ENCODE measurements at regions not wholly inside any gene's neighbourhood (a gene's known extent, or its start where the extent isn't known, plus 50 kb on each side); places are given as distances from the start of the nearest gene placed in this dataset.

DNA sequence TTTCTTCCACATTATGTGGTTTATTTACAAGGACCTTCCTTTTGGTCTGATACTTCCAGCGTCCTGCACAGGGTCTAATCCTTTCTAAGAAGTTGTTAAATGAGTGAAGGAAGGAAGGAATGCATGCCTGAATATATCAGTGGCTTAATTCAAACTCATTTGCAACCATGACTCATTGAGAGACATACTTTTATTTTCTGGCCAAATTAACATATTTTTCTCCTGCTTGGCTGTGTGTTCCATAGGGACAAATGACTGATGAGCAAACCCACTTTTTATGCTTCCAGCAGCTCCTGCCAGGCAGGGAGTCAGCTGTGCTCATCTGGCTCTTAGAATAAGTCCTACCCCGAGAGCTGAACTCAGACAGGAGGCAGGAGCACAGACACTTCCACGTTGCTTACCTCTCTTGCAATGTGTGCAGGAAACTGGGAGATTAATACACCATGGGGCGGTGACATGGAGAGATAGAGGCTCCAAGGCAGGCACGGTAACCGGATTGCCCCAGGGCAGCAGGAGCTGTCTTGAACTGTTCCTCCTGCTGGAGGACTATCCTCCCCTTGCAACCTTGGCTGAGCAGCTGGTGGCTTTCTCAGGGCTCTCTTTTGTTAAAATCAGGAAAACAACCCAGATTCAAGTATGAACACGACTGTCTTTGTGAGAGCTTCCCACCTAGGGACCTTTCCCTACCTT is 667.5 kb upstream of the HS6ST1 start:
- no peaks in the 10 kb centered on the region; the same call in 1 of the 2 replicates for H3K9me3 ChIP-seq (ENCODE audit: control insufficient read depth, insufficient read depth, low read length)
- no peak overlapping the region for H3K4me3 ChIP-seq (ENCODE audit: low read depth, low read length)
- CTCF ChIA-PET: no interaction called here

DNA sequence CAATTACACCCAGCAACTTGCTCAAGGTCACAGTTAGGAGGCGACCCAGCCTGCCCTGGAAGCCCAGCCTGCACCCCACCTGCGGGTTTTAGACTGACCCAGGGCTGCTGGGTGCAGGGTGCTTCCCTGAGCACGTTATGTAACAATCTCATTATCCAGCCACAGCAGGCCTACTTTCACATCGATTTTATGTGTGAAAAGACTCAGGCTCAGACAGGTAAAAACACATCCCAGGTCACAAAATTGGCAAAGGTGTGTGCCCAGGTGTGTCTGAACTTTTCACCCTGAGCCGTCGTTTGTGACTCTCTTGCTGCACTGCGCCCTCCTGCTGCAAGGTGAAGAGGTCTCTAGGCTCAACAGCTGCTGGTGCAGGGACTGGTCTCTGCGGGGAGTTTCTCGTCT is 668.2 kb upstream of the HS6ST1 start:
- no peaks in the 10 kb centered on the region for H3K27me3 ChIP-seq (ENCODE audit: control insufficient read depth, insufficient read depth, low read length)
- CTCF ChIA-PET: no interaction called here
- no peak for DNase-seq (ENCODE audit: low read depth, low spot score)
- H3K9me3 ChIP-seq (ENCODE audit: control insufficient read depth, insufficient read depth, low read length): no peaks in the 10 kb centered on the region; the same call in 1 of the 2 replicates
- TF ChIP-seq, protein P1, sequence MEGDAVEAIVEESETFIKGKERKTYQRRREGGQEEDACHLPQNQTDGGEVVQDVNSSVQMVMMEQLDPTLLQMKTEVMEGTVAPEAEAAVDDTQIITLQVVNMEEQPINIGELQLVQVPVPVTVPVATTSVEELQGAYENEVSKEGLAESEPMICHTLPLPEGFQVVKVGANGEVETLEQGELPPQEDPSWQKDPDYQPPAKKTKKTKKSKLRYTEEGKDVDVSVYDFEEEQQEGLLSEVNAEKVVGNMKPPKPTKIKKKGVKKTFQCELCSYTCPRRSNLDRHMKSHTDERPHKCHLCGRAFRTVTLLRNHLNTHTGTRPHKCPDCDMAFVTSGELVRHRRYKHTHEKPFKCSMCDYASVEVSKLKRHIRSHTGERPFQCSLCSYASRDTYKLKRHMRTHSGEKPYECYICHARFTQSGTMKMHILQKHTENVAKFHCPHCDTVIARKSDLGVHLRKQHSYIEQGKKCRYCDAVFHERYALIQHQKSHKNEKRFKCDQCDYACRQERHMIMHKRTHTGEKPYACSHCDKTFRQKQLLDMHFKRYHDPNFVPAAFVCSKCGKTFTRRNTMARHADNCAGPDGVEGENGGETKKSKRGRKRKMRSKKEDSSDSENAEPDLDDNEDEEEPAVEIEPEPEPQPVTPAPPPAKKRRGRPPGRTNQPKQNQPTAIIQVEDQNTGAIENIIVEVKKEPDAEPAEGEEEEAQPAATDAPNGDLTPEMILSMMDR (IDR thresholded peaks at IDR 0.05; ENCODE audit: low read depth, low read length): no peak
- no peak overlapping the region for H3K4me3 ChIP-seq (ENCODE audit: low read depth, low read length)
- no peak overlapping the region for H3K27ac ChIP-seq (ENCODE audit: low read depth, low read length)
- POLR2A ChIA-PET: no interaction called here

More for the DNA sequence above, 667.5 kb upstream of the HS6ST1 start:
- TF ChIP-seq, protein P1 (IDR thresholded peaks at IDR 0.05; ENCODE audit: low read depth, low read length): no peak
- no peak for DNase-seq (ENCODE audit: low read depth, low spot score)
- H3K27ac ChIP-seq (ENCODE audit: low read depth, low read length): no peak overlapping the region
- POLR2A ChIA-PET: no interaction called here
- no peaks in the 10 kb centered on the region for H3K27me3 ChIP-seq (ENCODE audit: control insufficient read depth, insufficient read depth, low read length)

GRCh38 chr2:128988326-128988725 is 669.7 kb upstream of the HS6ST1 start:
- CTCF ChIA-PET: no interaction called here
- TF ChIP-seq, protein P1 (IDR thresholded peaks at IDR 0.05; ENCODE audit: low read depth, low read length): no peak
- no peak for DNase-seq (ENCODE audit: low read depth, low spot score)
- Histone ChIP-seq H3K27me3 (ENCODE audit: control insufficient read depth, insufficient read depth, low read length) (no peaks in the 10 kb centered on the region), H3K9me3 (ENCODE audit: control insufficient read depth, insufficient read depth, low read length) (no peaks in the 10 kb centered on the region; the same call in 1 of the 2 replicates), H3K4me3 (ENCODE audit: low read depth, low read length) (no peak overlapping the region), H3K27ac (ENCODE audit: low read depth, low read length) (no peak overlapping the region)
- POLR2A ChIA-PET: no interaction called here

DNA sequence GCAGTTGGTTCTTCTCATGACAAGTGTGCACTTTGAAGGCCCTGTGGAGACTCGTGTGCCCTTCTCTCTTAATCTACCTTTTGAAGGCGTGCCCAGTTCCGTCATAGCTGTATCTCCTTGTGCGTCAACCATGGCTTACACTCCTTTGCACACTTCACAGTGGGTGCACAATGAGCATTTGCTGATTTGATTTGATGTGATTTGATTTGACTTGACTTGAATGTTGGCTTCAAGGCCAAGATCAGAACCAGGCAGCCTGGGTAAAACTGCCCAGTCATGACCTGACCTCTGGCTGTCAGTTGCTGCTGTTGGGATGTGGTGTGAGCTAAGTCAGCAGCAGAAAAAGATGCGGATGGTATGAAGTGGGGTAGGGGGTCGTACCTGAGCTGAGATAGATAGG is 670.3 kb upstream of the HS6ST1 start:
- no peak overlapping the region for H3K4me3 ChIP-seq (ENCODE audit: low read depth, low read length)
- ChIA-PET CTCF (no interaction called here), POLR2A (no interaction called here)
- no peak for DNase-seq (ENCODE audit: low read depth, low spot score)
- H3K27me3 ChIP-seq (ENCODE audit: control insufficient read depth, insufficient read depth, low read length): no peaks in the 10 kb centered on the region
- no peak overlapping the region for H3K27ac ChIP-seq (ENCODE audit: low read depth, low read length)
- TF ChIP-seq, protein P1 (IDR thresholded peaks at IDR 0.05; ENCODE audit: low read depth, low read length): no peak
- H3K9me3 ChIP-seq (ENCODE audit: control insufficient read depth, insufficient read depth, low read length): no peaks in the 10 kb centered on the region; the same call in 1 of the 2 replicates

DNA sequence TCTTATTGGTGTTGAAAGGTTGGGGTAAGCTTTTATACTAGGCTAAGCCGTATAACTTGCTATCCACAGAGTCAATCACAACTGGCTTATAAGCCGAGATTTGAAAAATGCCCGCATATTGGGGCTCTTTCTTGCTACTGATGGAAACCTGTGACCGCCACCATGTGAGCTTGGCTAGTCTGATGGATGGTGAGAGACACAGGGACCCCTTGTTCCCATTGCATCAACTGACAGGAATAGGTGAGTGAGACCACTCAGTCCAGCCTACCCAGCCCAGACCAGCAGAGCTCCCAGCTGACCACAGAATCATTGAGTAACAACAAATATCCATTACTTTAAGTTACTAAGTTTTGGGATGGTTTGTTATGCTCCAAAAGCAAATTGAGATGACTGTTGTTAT is 676.4 kb upstream of the HS6ST1 start:
- ChIA-PET POLR2A (no interaction called here), CTCF (no interaction called here)
- Histone ChIP-seq H3K27ac (ENCODE audit: low read depth, low read length) (no peak overlapping the region), H3K9me3 (ENCODE audit: control insufficient read depth, insufficient read depth, low read length) (no peaks in the 10 kb centered on the region; the same call in 1 of the 2 replicates), H3K27me3 (ENCODE audit: control insufficient read depth, insufficient read depth, low read length) (no peaks in the 10 kb centered on the region), H3K4me3 (ENCODE audit: low read depth, low read length) (no peak overlapping the region)
- TF ChIP-seq, protein P1 (IDR thresholded peaks at IDR 0.05; ENCODE audit: low read depth, low read length): no peak
- no peak for DNase-seq (ENCODE audit: low read depth, low spot score)

All from AG04450 (cell line).